HL-60 (cell line): ENCODE measurements at regions not wholly inside any gene's neighbourhood (a gene's known extent, or its start where the extent isn't known, plus 50 kb on each side); places are given as distances from the start of the nearest gene placed in this dataset.

Source experiments
- DNase-seq, 2 experiments: peaks; one replicate each; pipeline ENCODE4 v3.0.0-alpha.2; 2010 to 2020; ENCODE audit warnings: low read depth in 1 of 2, low spot score in 1 of 2
- H3K27ac ChIP-seq: fragments of 250-450 bp; sonication (Bioruptor Pico); replicated peaks from 2 replicates; pipeline ENCODE4 v1.5.1; 2020; ENCODE audit warnings: mild to moderate bottlenecking, moderate library complexity
- H3K27me3 ChIP-seq: fragments of 250-450 bp; sonication (Bioruptor Pico); 2 replicates; pipeline ENCODE4 v1.5.1; 2021; ENCODE audit warnings: mild to moderate bottlenecking, moderate library complexity; ENCODE audit not compliant: insufficient read depth, poor library complexity, severe bottlenecking
- H3K4me3 ChIP-seq: replicated peaks from 2 replicates; pipeline ENCODE4 v1.5.1; 2011; ENCODE audit warnings: mild to moderate bottlenecking, control low read depth, low read length; ENCODE audit not compliant: insufficient read depth
- GABPA ChIP-seq: IDR thresholded peaks from 2 replicates; pipeline ENCODE4 v1.6.1; 2012; ENCODE audit warnings: low read depth
- POLR2AphosphoS5 ChIP-seq: IDR thresholded peaks from 2 replicates; pipeline ENCODE4 v1.6.1; 2012; ENCODE audit warnings: low read depth
- SPI1 ChIP-seq: IDR thresholded peaks from 2 replicates; pipeline ENCODE4 v1.6.1; 2012; ENCODE audit warnings: low read depth, mild to moderate bottlenecking, borderline replicate concordance
- TF ChIP-seq, protein P1 (sequence below): IDR thresholded peaks from 2 replicates; pipeline ENCODE4 v1.6.1; 2012; ENCODE audit warnings: low read depth; ENCODE audit not compliant: insufficient replicate concordance
- TF ChIP-seq, protein P2 (sequence below): IDR thresholded peaks from one replicate; pipeline ENCODE4 v1.5.1; 2011; ENCODE audit warnings: low read length, control low read depth, inconsistent platforms; ENCODE audit not compliant: insufficient read depth

DNA sequence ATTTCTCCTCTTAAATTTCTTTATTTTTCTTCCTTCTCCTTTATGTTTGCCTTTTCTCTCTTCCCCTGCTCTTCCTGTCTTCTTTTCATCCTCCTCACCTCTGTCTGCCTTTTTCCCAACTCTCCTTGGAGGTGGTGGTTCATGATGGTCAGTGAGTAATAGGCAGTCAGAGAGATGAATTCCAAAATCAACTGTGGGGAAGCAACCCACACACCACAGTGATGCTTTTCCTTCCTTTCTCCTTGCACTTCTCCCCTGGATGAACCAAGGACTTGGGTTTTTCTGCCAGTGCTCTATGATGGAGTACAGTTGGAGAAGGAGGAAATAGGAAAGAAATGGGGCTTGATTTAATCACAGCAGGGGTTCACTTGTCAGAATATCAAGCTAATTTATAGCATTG is 153.8 kb downstream of the DCK start:
- no peak for TF ChIP-seq SPI1
- no peak for TF ChIP-seq POLR2AphosphoS5
- TF ChIP-seq GABPA: no peak
- TF ChIP-seq, protein P1, sequence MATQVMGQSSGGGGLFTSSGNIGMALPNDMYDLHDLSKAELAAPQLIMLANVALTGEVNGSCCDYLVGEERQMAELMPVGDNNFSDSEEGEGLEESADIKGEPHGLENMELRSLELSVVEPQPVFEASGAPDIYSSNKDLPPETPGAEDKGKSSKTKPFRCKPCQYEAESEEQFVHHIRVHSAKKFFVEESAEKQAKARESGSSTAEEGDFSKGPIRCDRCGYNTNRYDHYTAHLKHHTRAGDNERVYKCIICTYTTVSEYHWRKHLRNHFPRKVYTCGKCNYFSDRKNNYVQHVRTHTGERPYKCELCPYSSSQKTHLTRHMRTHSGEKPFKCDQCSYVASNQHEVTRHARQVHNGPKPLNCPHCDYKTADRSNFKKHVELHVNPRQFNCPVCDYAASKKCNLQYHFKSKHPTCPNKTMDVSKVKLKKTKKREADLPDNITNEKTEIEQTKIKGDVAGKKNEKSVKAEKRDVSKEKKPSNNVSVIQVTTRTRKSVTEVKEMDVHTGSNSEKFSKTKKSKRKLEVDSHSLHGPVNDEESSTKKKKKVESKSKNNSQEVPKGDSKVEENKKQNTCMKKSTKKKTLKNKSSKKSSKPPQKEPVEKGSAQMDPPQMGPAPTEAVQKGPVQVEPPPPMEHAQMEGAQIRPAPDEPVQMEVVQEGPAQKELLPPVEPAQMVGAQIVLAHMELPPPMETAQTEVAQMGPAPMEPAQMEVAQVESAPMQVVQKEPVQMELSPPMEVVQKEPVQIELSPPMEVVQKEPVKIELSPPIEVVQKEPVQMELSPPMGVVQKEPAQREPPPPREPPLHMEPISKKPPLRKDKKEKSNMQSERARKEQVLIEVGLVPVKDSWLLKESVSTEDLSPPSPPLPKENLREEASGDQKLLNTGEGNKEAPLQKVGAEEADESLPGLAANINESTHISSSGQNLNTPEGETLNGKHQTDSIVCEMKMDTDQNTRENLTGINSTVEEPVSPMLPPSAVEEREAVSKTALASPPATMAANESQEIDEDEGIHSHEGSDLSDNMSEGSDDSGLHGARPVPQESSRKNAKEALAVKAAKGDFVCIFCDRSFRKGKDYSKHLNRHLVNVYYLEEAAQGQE: no peak
- TF ChIP-seq, protein P2, sequence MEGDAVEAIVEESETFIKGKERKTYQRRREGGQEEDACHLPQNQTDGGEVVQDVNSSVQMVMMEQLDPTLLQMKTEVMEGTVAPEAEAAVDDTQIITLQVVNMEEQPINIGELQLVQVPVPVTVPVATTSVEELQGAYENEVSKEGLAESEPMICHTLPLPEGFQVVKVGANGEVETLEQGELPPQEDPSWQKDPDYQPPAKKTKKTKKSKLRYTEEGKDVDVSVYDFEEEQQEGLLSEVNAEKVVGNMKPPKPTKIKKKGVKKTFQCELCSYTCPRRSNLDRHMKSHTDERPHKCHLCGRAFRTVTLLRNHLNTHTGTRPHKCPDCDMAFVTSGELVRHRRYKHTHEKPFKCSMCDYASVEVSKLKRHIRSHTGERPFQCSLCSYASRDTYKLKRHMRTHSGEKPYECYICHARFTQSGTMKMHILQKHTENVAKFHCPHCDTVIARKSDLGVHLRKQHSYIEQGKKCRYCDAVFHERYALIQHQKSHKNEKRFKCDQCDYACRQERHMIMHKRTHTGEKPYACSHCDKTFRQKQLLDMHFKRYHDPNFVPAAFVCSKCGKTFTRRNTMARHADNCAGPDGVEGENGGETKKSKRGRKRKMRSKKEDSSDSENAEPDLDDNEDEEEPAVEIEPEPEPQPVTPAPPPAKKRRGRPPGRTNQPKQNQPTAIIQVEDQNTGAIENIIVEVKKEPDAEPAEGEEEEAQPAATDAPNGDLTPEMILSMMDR: no peak
- H3K27ac ChIP-seq: no peak overlapping the region
- no peak for DNase-seq
- no peaks in the 10 kb centered on the region for H3K27me3 ChIP-seq
- no peak overlapping the region for H3K4me3 ChIP-seq

DNA sequence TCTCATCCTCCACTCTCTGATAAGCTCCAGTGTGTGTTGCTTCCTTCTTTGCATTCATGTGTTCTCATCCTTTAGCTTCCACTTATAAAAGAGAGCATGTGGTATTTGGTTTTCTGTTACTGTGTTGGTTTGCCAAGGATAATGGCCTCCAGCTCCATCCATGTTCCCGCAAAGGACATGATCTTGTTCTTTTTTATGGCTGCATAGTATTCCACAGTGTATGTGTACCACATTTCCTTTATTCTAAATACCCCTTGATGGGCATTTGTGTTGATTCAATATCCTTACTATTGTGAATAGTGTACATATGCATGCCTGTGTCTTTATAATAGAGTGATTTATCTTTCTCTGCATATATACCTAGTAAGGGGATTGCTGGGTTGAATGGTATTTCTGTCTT is 155.1 kb downstream of the DCK start:
- no peak for DNase-seq
- Histone ChIP-seq H3K27ac (no peak overlapping the region), H3K27me3 (no peaks in the 10 kb centered on the region), H3K4me3 (no peak overlapping the region)
- TF ChIP-seq GABPA: no peak
- TF ChIP-seq, protein P2: no peak
- TF ChIP-seq POLR2AphosphoS5: no peak
- TF ChIP-seq SPI1: no peak
- TF ChIP-seq, protein P1: no peak

DNA sequence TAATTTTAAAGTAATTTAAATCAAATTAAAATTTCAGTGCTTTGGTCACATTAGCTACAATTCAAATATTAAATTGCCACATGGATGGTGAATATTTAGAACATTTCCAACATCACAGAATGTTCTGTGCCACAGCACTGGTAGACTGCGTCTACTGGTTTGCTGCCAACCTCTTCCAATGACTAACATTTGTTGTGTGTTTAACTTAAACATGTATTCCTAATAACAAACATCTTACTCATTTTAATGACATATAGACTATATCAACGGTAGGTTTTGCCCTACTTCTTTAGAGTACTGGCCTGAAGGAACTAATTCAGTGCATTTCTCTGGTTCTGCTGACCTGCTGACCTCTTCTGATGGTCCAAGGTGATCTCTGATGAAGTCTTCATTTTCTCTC is 157.6 kb downstream of the DCK start:
- TF ChIP-seq SPI1 (no peak), GABPA (no peak), POLR2AphosphoS5 (no peak)
- TF ChIP-seq, protein P2: no peak
- TF ChIP-seq, protein P1: no peak
- no peak for DNase-seq
- Histone ChIP-seq H3K27me3 (no peaks in the 10 kb centered on the region), H3K4me3 (no peak overlapping the region), H3K27ac (no peak overlapping the region)
